ENCODE measurements at regions not wholly inside any gene's neighbourhood (a gene's known extent, or its start where the extent isn't known, plus 50 kb on each side); places are given as distances from the start of the nearest gene placed in this dataset.

DNA sequence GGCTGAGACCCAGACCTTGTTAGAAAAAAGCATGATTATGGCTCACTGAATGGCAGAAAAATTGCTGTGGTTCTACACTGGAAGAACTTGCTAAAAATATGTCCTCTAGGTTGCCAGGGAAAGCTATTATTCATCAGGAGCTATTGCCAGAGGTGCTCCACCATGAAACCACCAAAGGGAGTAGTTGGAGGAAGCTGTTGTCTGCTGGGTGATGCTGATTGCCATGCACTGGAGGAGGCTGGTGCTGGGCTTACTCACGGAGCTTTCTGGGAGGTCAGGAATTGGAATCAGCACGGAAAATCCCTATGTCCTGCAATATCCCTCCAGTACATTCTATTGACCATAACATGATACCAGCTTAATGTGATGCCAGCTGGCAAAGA is 199.6 kb upstream of the ZBED5 start:
- peak; percentile 24 for DNase-seq (ENCODE audit: low read depth)
- H3K4me3 ChIP-seq (ENCODE audit: low read depth, low read length): no peak overlapping the region
- TF ChIP-seq, protein P1, sequence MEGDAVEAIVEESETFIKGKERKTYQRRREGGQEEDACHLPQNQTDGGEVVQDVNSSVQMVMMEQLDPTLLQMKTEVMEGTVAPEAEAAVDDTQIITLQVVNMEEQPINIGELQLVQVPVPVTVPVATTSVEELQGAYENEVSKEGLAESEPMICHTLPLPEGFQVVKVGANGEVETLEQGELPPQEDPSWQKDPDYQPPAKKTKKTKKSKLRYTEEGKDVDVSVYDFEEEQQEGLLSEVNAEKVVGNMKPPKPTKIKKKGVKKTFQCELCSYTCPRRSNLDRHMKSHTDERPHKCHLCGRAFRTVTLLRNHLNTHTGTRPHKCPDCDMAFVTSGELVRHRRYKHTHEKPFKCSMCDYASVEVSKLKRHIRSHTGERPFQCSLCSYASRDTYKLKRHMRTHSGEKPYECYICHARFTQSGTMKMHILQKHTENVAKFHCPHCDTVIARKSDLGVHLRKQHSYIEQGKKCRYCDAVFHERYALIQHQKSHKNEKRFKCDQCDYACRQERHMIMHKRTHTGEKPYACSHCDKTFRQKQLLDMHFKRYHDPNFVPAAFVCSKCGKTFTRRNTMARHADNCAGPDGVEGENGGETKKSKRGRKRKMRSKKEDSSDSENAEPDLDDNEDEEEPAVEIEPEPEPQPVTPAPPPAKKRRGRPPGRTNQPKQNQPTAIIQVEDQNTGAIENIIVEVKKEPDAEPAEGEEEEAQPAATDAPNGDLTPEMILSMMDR (IDR thresholded peaks at IDR 0.05; ENCODE audit: insufficient read depth, low read length): no peak

DNA sequence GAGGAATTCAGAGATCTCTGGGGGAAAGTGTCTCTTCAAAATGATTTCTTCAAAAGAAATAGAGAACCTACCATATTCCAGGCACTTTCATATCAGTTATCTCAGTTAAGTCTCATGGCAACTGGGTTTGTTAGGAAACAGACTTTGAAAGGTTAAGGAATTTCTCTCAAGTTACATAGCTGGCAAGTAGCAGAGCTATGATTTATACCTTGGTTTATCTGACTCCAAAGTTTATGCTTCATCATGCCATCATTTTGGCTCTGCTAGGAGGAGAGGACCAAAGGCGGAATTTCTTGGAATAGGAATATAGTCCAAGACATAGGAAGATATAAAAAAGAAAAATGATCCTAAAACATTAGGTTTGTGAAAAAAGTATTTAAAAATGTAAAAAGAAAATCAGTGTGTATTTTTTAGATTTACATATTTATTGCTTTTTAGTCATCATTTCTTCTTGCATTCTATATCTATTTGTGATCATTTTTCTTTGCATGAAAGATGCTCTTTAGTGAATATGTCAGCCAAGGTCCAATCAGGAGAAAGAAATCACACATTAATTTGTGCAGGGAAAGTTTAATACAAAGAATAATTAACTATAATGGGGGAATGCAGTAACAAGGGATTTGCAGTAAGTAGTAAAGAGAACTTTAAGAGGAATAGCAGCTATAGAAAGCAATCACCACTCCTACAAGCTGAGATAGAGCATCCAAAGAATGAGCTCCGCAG is 199.1 kb upstream of the ZBED5 start:
- peak; percentile 12 for DNase-seq (ENCODE audit: low read depth)
- H3K4me3 ChIP-seq (ENCODE audit: low read depth, low read length): no peak overlapping the region
- TF ChIP-seq, protein P1 (IDR thresholded peaks at IDR 0.05; ENCODE audit: insufficient read depth, low read length): no peak

DNA sequence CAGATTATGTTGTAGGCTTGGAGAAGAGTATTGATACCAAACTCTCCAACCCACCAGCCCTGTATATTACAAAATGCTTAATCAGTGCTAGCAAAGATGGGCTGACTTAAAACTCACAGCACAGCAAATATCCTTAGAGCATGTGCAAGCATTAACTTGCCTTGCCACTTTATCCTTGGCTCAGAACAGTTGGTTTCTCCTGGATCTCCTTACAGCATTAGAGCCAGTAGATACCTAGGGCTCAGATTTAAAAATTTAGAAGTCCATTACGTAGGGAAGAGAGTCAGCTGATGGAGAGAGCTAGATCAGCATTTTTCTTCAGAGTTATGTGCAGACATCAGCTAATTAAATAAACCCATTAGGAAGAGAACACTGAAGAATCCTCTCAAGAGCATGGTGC is 198.5 kb upstream of the ZBED5 start:
- DNase-seq (ENCODE audit: low read depth): no peak
- TF ChIP-seq, protein P1 (IDR thresholded peaks at IDR 0.05; ENCODE audit: insufficient read depth, low read length): no peak
- H3K4me3 ChIP-seq (ENCODE audit: low read depth, low read length): no peak overlapping the region

DNA sequence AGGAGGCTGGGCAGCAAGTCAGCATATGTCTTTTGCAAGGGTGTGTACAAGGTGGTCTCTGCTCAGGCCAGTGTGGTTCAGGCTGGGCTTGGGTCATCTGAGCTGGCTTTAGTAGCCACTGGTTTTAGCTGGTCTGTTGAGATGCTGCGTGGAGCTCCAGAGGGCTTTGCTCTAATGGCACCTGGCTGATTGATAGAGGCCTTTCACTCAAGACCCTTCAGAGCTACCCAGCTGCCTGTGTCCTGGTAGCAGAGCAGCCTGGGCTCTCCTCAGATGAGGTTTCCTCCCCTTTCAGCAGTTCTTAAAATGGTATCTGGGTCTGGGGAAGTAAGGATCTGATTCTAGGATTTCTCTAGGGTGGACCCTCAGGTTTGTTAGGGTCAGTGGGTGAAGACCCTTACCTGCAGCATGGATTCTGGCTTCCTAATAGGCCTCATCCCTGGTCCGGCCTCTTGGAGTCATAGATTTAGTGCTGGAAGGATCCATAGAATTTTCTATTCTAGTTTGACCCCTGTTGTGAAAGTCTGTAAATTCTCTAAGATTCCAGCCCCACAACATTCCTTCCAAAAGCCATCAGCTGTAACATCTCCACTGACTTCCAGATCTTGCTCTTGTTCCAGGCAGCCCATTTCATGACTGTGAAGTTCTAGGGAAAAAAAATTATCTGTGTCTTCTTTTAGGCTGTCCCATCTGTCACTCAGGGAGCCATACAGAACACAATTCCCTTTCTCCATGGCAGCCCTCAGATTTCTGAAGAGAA is 190.2 kb upstream of the ZBED5 start:
- TF ChIP-seq, protein P1 (IDR thresholded peaks at IDR 0.05; ENCODE audit: insufficient read depth, low read length): no peak
- no peak for DNase-seq (ENCODE audit: low read depth)
- H3K4me3 ChIP-seq (ENCODE audit: low read depth, low read length): no peak overlapping the region

DNA sequence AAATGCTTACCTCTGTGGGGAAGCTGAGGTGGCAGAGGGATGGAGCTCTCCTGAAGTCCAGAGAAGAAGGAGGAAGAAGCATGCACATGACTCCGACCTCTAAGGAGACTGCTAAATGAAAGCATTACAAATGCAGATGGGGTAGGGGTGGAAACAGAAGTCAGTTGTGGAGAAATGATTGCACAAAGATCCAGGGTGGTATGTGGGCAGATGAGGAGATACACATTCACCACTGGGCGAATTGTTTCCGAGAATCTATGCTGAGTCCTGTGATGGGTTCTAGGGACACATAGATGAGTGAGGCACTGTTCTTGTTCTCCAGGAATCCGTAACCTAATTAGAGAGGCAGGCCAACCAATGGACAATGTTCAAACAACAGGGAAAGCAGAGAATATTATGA is 188.9 kb upstream of the ZBED5 start:
- TF ChIP-seq, protein P1 (IDR thresholded peaks at IDR 0.05; ENCODE audit: insufficient read depth, low read length): no peak
- no peak for DNase-seq (ENCODE audit: low read depth)
- H3K4me3 ChIP-seq (ENCODE audit: low read depth, low read length): no peak overlapping the region

DNA sequence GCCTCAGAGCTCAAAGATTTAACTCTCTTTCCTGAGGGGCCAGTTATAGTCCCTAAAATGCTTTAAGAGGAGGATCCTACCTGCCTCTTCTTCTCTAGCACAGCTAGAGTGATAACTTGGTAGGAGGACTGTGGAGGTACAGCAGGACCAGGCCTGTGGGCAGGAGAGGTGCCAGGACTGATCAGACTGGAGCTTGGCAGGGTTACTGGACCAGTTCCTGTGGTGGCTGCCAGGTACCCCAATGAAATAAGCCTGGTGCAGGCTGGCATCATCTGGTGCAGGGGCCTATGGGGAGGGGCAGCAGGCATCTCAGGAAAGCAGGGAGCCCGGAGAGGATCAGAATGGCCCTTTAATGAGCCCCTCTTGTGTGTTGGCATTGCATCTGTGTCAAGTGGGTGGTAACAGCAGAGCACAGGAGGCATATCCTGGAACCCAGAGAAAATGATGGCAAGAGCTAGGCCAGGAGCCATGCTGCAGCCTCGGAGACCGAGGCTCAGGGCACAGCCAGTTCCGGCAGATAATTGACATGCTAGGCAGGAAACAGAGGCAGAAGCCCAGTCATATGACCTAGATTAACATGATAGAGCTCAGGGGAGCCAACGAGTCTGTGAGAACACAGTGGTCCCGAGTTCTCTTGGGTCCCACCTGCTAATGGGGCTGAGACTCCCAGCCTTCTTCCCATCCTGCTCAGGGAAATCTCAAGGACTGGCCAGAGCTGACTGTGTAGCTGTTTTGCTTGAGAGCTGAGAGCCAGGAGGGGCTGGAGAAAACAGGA is 187.5 kb upstream of the ZBED5 start:
- TF ChIP-seq, protein P1 (IDR thresholded peaks at IDR 0.05; ENCODE audit: insufficient read depth, low read length): no peak
- DNase-seq (ENCODE audit: low read depth): no peak
- H3K4me3 ChIP-seq (ENCODE audit: low read depth, low read length): no peak overlapping the region
